Mucosa of descending colon (tissue), 3 donors: ENCODE measurements at regions not wholly inside any gene's neighbourhood (a gene's known extent, or its start where the extent isn't known, plus 50 kb on each side); places are given as distances from the start of the nearest gene placed in this dataset.

Experiments used
- ATAC-seq: fragments of 200-7000 bp; cut with Tn5 transposase; one replicate; pipeline ENCODE4 v1.9.1; 2020; ENCODE audit warnings: mild to moderate bottlenecking, moderate library complexity
- DNase-seq, 3 donors: peaks; one replicate each; pipeline ENCODE4 v3.0.0-alpha.2; 2020
- H3K36me3 ChIP-seq: fragments of 200-600 bp; one replicate; pipeline ENCODE4 v1.8.0; 2021; ENCODE audit warnings: low read depth, mild to moderate bottlenecking
- H3K4me1 ChIP-seq: fragments of 200-600 bp; one replicate; pipeline ENCODE4 v1.8.0; 2021; ENCODE audit warnings: low read depth, mild to moderate bottlenecking
- H3K4me3 ChIP-seq: fragments of 200-600 bp; one replicate; pipeline ENCODE4 v1.8.0; 2021; ENCODE audit warnings: mild to moderate bottlenecking
- H3K9me3 ChIP-seq: fragments of 200-600 bp; one replicate; pipeline ENCODE4 v1.8.0; 2021; ENCODE audit warnings: mild to moderate bottlenecking
- intact Hi-C, 2 donors: fragments of 100-400 bp; cut with DNase I in 1 of 2; cut with micrococcal nuclease in 1 of 2; formaldehyde crosslinking; loops; one replicate each; pipeline versions ENCODE4 v1.11.0 to v1.11.1; 2022; cut with DNase I, micrococcal nuclease
- TF ChIP-seq, protein P1 (sequence below): fragments of 200-600 bp; IDR thresholded peaks from one replicate; pipeline ENCODE4 v1.8.0; 2022; ENCODE audit warnings: antibody characterized with exemption, mild to moderate bottlenecking
- donor health status: DM: no; HTN: no; CAD: no; lungs with moderate emphysema.
- donor health status: DM: no; HTN: no; CAD: no.
- donor health status: DM: no; HTN: yes; CAD: no.

DNA sequence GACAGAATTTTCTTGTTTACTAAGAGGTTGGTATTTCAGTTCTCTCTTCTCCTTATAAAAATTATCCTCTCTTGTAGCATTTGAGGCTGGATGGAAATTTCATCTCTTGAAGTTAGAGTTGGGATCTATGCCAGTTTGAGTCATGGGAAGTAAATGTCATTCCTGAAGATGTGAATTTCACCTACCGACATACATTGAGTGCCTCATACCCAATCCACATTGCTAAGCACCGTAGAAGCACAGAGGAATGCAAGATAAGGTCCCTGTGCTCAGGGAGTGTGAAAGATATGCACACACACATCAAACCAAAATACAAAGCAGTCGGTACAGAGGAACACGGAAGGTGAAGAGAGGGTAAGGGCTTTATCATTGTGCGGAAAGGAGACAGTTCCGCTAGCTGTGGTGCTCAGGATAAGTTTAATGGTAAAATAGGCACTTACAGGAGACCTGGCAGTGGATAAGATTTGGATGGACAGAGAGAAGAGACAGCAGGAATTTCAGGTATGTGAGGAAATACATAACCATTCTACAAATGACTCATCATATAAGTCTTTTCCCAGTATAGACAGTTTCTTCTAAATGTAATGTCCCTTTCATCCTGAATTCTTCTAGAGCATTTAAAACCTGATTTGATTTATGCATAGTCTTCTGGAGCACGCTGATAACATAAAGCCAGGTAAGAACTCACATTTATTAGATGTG lies 205.3 kb upstream of the ST6GAL2 start:
- Histone ChIP-seq H3K36me3 (no peaks in the 10 kb centered on the region), H3K9me3 (no peaks in the 10 kb centered on the region), H3K4me3 (no peak overlapping the region), H3K4me1 (no peaks in the 10 kb centered on the region)
- DNase-seq = no peak
- intact Hi-C loops = no loop called here
- TF ChIP-seq, protein P1, sequence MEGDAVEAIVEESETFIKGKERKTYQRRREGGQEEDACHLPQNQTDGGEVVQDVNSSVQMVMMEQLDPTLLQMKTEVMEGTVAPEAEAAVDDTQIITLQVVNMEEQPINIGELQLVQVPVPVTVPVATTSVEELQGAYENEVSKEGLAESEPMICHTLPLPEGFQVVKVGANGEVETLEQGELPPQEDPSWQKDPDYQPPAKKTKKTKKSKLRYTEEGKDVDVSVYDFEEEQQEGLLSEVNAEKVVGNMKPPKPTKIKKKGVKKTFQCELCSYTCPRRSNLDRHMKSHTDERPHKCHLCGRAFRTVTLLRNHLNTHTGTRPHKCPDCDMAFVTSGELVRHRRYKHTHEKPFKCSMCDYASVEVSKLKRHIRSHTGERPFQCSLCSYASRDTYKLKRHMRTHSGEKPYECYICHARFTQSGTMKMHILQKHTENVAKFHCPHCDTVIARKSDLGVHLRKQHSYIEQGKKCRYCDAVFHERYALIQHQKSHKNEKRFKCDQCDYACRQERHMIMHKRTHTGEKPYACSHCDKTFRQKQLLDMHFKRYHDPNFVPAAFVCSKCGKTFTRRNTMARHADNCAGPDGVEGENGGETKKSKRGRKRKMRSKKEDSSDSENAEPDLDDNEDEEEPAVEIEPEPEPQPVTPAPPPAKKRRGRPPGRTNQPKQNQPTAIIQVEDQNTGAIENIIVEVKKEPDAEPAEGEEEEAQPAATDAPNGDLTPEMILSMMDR = no peak
- no peak for ATAC-seq

DNA sequence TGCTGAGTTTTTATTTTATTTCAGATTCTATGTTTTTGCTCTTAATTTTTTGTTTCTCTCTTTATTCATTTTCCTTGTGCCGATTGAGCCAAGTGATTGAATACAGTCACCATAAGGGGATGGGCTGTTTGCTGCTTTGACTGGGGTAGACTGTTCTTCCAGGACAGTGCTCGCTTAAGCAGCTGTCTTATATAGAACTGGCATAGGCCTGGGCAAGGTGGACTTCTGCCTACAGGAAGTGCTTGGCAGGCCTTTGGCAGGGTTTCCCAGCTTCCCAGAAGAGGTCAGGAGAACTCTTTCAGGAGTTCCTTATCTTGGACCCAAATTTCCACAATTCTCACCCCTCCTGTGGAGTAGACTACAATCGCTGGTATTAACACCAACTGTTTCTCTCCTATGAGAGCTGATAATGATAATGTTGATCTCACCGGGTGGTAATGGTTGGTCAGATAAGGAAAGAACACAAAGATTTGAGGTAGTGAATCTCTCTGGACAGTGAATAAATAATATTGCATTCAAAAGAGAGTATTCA lies 207.5 kb upstream of the ST6GAL2 start:
- intact Hi-C loops = no loop called here
- TF ChIP-seq, protein P1 = no peak
- ATAC-seq = no peak
- Histone ChIP-seq H3K4me1 (no peaks in the 10 kb centered on the region), H3K9me3 (no peaks in the 10 kb centered on the region), H3K4me3 (no peak overlapping the region), H3K36me3 (no peaks in the 10 kb centered on the region)
- no peak for DNase-seq

DNA sequence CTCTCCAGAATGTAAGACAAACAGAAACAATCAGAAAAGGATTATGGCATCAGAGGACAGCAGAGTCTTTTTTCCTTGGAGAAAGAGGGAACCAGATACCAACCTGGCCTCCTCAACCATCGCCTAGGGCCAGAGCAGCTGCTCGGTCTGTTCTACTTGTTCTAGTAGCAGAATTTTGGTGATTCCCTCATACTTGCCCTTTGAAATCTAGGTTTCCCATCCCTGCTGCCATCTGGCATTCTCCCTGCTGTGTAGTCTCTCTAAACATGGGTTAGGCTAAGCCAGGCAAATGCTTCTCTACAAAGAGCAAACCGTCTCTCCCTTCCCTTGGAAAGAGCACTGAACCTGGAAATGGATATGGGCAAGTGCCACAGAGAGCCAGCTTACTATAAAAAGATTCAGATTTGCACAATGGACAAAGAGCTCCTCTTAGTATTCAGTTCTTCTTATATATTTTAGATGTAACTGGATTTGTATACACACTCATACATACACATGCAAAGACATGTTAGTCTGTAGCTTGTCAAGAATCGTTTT lies 208.6 kb upstream of the ST6GAL2 start:
- intact Hi-C loops = no loop called here
- ATAC-seq (no peak), DNase-seq (no peak)
- H3K4me3 ChIP-seq = no peak overlapping the region
- TF ChIP-seq, protein P1 = no peak
- no peaks in the 10 kb centered on the region for H3K36me3 ChIP-seq
- no peaks in the 10 kb centered on the region for H3K4me1 ChIP-seq
- no peaks in the 10 kb centered on the region for H3K9me3 ChIP-seq

DNA sequence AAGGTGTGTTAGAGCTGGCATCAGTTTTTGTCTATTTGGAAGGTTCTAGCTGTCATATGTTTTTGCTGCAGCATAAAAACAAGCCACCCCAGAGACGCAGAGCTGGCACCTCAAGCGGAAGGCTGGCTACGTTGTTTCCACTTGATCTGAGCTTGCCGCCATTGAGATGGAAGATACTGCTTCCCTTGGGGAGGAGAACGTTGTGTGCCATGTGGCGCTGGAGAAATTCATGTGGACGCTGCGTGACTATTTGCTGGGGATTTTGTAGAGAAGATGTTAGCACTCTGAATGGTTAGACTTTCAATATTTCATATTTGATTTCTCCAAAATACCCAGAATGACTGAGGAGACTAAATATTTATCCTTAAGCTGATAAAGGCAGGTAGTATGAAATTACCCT lies 216.2 kb upstream of the ST6GAL2 start:
- Histone ChIP-seq H3K9me3 (no peaks in the 10 kb centered on the region), H3K4me3 (no peak overlapping the region), H3K4me1 (no peaks in the 10 kb centered on the region), H3K36me3 (no peaks in the 10 kb centered on the region)
- DNase-seq (no peak), ATAC-seq (no peak)
- intact Hi-C loops = no loop called here
- TF ChIP-seq, protein P1 = no peak

DNA sequence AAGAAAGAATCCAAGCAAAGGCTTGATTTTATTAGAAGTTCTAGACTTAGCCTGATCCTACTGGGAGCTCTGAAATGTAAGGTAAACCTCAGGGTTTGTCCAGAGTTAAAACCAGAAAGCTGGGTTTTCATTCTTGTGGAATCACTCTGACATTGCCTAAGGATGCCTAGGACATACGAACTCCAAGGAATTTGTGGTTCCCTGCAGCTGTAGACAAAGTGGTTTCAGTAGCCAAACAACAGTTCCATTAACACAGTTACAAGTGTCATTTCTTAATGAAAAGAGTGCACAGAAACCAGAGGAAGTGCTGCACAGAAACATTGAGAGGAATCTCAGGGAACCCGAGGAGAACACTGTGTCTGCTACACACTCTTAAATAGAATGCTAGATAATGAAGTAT lies 221.4 kb upstream of the ST6GAL2 start:
- H3K4me3 ChIP-seq = no peak overlapping the region
- intact Hi-C loops = no loop called here
- no peaks in the 10 kb centered on the region for H3K4me1 ChIP-seq
- no peaks in the 10 kb centered on the region for H3K36me3 ChIP-seq
- H3K9me3 ChIP-seq = no peaks in the 10 kb centered on the region
- DNase-seq = no peak
- TF ChIP-seq, protein P1 = no peak
- ATAC-seq = no peak
